Esophagus squamous epithelium (tissue), 4 donors: ENCODE measurements at regions not wholly inside any gene's neighbourhood (a gene's known extent, or its start where the extent isn't known, plus 50 kb on each side); places are given as distances from the start of the nearest gene placed in this dataset.

Experiments
- POLR2A ChIP-seq, 4 donors: fragments of 450-650 bp; IDR thresholded peaks; one replicate each; pipeline ENCODE4 v1.6.1; 2017; ENCODE audit warnings: antibody characterized with exemption in 4 of 4, mild to moderate bottlenecking in 4 of 4, moderate library complexity in 3 of 4
- TF ChIP-seq, protein P1 (sequence below), 6 experiments: fragments of 450-650 bp in 4 of 6; fragments of 200-600 bp in 2 of 6; sonication (generic) in 2 of 6; IDR thresholded peaks; one replicate each; pipeline ENCODE4 v1.5.1; 2016 to 2019; ENCODE audit warnings: antibody characterized with exemption in 6 of 6, mild to moderate bottlenecking in 4 of 6, moderate library complexity in 4 of 6

DNA sequence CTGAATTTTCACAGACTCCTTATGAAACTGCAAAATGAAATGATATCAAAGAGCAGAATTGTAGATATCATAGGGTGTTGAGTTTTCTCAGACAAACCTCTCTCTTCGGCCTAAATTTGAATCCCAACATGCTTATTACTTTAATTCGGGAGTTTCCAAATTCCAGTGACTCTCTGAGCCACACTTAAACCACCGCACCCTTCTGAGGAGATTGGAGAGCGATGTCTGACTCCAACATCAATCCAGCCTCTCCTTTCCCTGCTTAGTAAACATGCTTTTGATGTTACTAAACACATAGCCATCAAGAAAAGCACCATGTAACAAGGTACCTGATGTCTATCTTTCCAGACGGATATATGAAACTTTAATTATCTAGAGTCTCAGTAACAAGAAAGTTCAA lies 103.1 kb upstream of the ARHGAP28 start:
- TF ChIP-seq, protein P1, sequence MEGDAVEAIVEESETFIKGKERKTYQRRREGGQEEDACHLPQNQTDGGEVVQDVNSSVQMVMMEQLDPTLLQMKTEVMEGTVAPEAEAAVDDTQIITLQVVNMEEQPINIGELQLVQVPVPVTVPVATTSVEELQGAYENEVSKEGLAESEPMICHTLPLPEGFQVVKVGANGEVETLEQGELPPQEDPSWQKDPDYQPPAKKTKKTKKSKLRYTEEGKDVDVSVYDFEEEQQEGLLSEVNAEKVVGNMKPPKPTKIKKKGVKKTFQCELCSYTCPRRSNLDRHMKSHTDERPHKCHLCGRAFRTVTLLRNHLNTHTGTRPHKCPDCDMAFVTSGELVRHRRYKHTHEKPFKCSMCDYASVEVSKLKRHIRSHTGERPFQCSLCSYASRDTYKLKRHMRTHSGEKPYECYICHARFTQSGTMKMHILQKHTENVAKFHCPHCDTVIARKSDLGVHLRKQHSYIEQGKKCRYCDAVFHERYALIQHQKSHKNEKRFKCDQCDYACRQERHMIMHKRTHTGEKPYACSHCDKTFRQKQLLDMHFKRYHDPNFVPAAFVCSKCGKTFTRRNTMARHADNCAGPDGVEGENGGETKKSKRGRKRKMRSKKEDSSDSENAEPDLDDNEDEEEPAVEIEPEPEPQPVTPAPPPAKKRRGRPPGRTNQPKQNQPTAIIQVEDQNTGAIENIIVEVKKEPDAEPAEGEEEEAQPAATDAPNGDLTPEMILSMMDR (IDR thresholded peaks at IDR 0.05): no peak
- no peak for TF ChIP-seq POLR2A (IDR thresholded peaks at IDR 0.05)
